22Rv1 (cell line): ENCODE measurements at regions not wholly inside any gene's neighbourhood (a gene's known extent, or its start where the extent isn't known, plus 50 kb on each side); places are given as distances from the start of the nearest gene placed in this dataset.

ENCODE experiments used
- CTCF ChIP-seq: fragments of 450-650 bp; IDR thresholded peaks from 2 replicates; pipeline ENCODE4 v1.5.1; 2017; ENCODE audit warnings: mild to moderate bottlenecking
- ZFX ChIP-seq: fragments of 450-650 bp; IDR thresholded peaks from 2 replicates; pipeline ENCODE4 v1.6.1; 2017; ENCODE audit warnings: antibody characterized with exemption, borderline replicate concordance

GRCh38 chr11:19378814-19379213 lies 138.1 kb upstream of the E2F8 start:
- TF ChIP-seq CTCF: no peak
- no peak for TF ChIP-seq ZFX
